Breast epithelium (tissue), 3 donors: ENCODE measurements at regions not wholly inside any gene's neighbourhood (a gene's known extent, or its start where the extent isn't known, plus 50 kb on each side); places are given as distances from the start of the nearest gene placed in this dataset.

Experiments
- POLR2AphosphoS5 ChIP-seq, 3 donors: sonication (generic); formaldehyde crosslinking; IDR thresholded peaks; one replicate each; pipeline ENCODE4 v1.6.1; 2017; ENCODE audit warnings: antibody characterized with exemption in 3 of 3
- TF ChIP-seq, protein P1 (sequence below), 3 donors: fragments of 450-650 bp; IDR thresholded peaks; one replicate each; pipeline ENCODE4 v1.5.1; 2016 to 2017; ENCODE audit warnings: antibody characterized with exemption in 3 of 3, mild to moderate bottlenecking in 3 of 3, moderate library complexity in 3 of 3

DNA sequence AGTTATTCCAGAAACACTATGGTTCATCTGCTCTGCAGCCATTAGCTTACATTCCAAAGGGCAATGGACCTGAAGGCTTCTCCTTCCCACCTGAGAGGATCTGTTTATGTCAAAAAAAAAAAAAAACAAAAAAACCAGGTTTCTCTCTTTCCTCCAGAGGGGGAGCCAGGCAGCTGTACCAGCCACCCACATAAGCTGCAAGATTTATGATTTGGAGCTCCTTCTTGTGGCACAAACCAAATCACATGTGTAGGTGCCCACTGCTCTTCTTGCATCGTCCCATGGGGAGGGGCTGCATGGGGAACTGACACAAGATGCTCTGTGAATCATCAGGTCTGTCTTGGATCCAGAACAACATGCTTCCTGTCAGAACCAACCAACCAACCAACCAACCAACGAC is 231.6 kb upstream of the IGFBP3 start:
- TF ChIP-seq, protein P1, sequence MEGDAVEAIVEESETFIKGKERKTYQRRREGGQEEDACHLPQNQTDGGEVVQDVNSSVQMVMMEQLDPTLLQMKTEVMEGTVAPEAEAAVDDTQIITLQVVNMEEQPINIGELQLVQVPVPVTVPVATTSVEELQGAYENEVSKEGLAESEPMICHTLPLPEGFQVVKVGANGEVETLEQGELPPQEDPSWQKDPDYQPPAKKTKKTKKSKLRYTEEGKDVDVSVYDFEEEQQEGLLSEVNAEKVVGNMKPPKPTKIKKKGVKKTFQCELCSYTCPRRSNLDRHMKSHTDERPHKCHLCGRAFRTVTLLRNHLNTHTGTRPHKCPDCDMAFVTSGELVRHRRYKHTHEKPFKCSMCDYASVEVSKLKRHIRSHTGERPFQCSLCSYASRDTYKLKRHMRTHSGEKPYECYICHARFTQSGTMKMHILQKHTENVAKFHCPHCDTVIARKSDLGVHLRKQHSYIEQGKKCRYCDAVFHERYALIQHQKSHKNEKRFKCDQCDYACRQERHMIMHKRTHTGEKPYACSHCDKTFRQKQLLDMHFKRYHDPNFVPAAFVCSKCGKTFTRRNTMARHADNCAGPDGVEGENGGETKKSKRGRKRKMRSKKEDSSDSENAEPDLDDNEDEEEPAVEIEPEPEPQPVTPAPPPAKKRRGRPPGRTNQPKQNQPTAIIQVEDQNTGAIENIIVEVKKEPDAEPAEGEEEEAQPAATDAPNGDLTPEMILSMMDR (IDR thresholded peaks at IDR 0.05), result no peak
- no peak for TF ChIP-seq POLR2AphosphoS5 (IDR thresholded peaks at IDR 0.05)
